ENCODE measurements at regions not wholly inside any gene's neighbourhood (a gene's known extent, or its start where the extent isn't known, plus 50 kb on each side); places are given as distances from the start of the nearest gene placed in this dataset.

DNA sequence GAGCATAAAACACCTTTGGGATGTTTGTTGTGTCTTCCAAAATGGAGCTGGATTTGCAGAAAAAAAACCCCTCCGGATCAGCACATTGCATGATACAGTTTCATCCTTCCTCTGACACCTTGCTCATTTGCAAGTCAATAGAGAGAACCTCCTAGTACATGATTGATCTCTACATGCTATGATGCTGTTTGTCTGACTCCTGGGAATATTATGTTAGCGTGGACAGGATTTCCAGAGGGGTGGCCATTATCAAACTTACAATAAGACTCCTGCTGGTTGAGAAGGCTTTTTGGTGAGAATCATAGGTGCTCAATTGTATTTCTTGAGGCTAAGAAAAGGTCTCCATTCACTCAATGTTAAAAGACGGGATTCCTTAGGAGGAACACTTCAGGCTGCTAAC lies 75.9 kb upstream of the SCEL start:
- TF ChIP-seq POLR2AphosphoS5 (IDR thresholded peaks at IDR 0.05; ENCODE audit: borderline replicate concordance, low read depth, low read length) (no peak), EZH2 (IDR thresholded peaks at IDR 0.05) (no peak)
